ENCODE measurements at regions not wholly inside any gene's neighbourhood (a gene's known extent, or its start where the extent isn't known, plus 50 kb on each side); places are given as distances from the start of the nearest gene placed in this dataset.

GRCh38 chr2:234835738-234836137, 116.1 kb upstream of the SH3BP4 start:
- DNase-seq (ENCODE audit: low read depth in 2 of 2) = no peak

- DNase-seq (ENCODE audit: low read depth in 2 of 2) = no peak
These were observed 117.4 kb upstream of the SH3BP4 start for GRCh38 chr2:234834228-234834923.

- DNase-seq (ENCODE audit: low read depth in 2 of 2) = no peak
These were observed 121.0 kb upstream of the SH3BP4 start for GRCh38 chr2:234830853-234831252.

GRCh38 chr2:234829074-234829455, 122.8 kb upstream of the SH3BP4 start:
- no peak for DNase-seq (ENCODE audit: low read depth in 2 of 2)

- DNase-seq (ENCODE audit: low read depth in 2 of 2) = no peak
These were observed 123.3 kb upstream of the SH3BP4 start for GRCh38 chr2:234828382-234829073.

- DNase-seq (ENCODE audit: low read depth in 2 of 2) = no peak
These were observed 124.5 kb upstream of the SH3BP4 start for GRCh38 chr2:234827096-234827860.

- no peak for DNase-seq (ENCODE audit: low read depth in 2 of 2)
These were observed 125.1 kb upstream of the SH3BP4 start for GRCh38 chr2:234826681-234827080.

- no peak for DNase-seq (ENCODE audit: low read depth in 2 of 2)
These were observed 126.2 kb upstream of the SH3BP4 start for GRCh38 chr2:234825616-234826015.

GRCh38 chr2:234823877-234824376, 127.9 kb upstream of the SH3BP4 start:
- DNase-seq (ENCODE audit: low read depth in 2 of 2) = no peak

GRCh38 chr2:234823196-234823876, 128.5 kb upstream of the SH3BP4 start:
- DNase-seq (ENCODE audit: low read depth in 2 of 2) = no peak

GRCh38 chr2:234821946-234822475, 129.8 kb upstream of the SH3BP4 start:
- no peak for DNase-seq (ENCODE audit: low read depth in 2 of 2)

GRCh38 chr2:234818937-234819336, 132.9 kb upstream of the SH3BP4 start:
- DNase-seq (ENCODE audit: low read depth in 2 of 2) = no peak

- DNase-seq (ENCODE audit: low read depth in 2 of 2) = no peak
These were observed 135.3 kb upstream of the SH3BP4 start for GRCh38 chr2:234816491-234816890.

GRCh38 chr2:234816056-234816455, 135.8 kb upstream of the SH3BP4 start:
- DNase-seq (ENCODE audit: low read depth in 2 of 2) = no peak

- no peak for DNase-seq (ENCODE audit: low read depth in 2 of 2)
These were observed 137.4 kb upstream of the SH3BP4 start for GRCh38 chr2:234814374-234814773.

GRCh38 chr2:234812851-234813250, 139.0 kb upstream of the SH3BP4 start:
- no peak for DNase-seq (ENCODE audit: low read depth in 2 of 2)

GRCh38 chr2:234808907-234809306, 142.9 kb upstream of the SH3BP4 start:
- DNase-seq (ENCODE audit: low read depth in 2 of 2) = no peak

- no peak for DNase-seq (ENCODE audit: low read depth in 2 of 2)
These were observed 145.0 kb upstream of the SH3BP4 start for GRCh38 chr2:234806818-234807217.

GRCh38 chr2:234805836-234806235, 146.0 kb upstream of the SH3BP4 start:
- DNase-seq (ENCODE audit: low read depth in 2 of 2) = no peak

GRCh38 chr2:234804704-234805103, 147.1 kb upstream of the SH3BP4 start:
- DNase-seq (ENCODE audit: low read depth in 2 of 2) = no peak

- no peak for DNase-seq (ENCODE audit: low read depth in 2 of 2)
These were observed 149.0 kb upstream of the SH3BP4 start for GRCh38 chr2:234802845-234803171.
